GM20000 (cell line): ENCODE measurements at regions not wholly inside any gene's neighbourhood (a gene's known extent, or its start where the extent isn't known, plus 50 kb on each side); places are given as distances from the start of the nearest gene placed in this dataset.

Experiments
- DNase-seq: peaks from one replicate; pipeline ENCODE4 v3.0.0; 2012; ENCODE audit warnings: low spot score
- TF ChIP-seq, protein P1 (sequence below): IDR thresholded peaks from 2 replicates; pipeline ENCODE4 v1.5.1; 2012; ENCODE audit warnings: mild to moderate bottlenecking, control low read depth; ENCODE audit errors: extremely low read depth, missing control alignments

DNA sequence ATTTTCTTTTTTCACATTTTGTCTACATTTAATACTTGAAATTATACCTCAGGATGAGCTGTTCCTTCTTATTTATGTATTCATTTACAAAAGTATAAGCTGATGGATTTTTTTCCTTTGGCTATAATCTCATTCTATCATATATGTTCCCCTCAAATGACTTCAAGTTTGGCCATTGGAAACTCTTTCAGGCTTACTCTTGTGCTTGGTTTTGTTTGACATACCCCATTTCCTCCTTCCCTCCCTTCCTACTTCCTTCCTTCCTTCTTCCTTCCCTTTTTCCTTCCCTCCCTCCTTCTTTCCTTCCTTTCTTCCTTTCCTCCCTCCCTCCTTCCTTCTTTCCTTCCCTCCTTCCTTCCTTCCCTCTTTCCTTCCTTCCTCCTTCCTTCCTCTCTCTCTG is 697.1 kb upstream of the ARPP21 start:
- DNase-seq, result no peak
- TF ChIP-seq, protein P1, sequence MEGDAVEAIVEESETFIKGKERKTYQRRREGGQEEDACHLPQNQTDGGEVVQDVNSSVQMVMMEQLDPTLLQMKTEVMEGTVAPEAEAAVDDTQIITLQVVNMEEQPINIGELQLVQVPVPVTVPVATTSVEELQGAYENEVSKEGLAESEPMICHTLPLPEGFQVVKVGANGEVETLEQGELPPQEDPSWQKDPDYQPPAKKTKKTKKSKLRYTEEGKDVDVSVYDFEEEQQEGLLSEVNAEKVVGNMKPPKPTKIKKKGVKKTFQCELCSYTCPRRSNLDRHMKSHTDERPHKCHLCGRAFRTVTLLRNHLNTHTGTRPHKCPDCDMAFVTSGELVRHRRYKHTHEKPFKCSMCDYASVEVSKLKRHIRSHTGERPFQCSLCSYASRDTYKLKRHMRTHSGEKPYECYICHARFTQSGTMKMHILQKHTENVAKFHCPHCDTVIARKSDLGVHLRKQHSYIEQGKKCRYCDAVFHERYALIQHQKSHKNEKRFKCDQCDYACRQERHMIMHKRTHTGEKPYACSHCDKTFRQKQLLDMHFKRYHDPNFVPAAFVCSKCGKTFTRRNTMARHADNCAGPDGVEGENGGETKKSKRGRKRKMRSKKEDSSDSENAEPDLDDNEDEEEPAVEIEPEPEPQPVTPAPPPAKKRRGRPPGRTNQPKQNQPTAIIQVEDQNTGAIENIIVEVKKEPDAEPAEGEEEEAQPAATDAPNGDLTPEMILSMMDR, result no peak

DNA sequence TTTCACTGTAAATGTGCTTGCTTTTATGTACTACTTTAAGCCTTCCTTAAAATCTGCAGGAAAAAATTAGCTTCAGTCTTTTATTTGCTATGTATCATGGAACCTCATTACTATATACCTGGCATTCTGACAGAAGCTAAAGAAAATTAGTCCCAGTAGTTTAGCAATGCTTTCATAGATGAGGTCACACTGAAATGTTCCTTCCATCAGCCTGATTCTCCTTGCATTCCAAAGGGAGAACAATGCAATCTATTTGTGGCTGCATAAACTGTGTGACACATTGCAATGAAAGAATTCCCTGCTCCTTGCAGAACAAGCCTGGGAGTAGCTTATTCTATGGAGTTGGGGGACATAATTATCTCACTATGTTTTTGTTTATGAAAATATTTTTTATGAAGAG is 691.5 kb upstream of the ARPP21 start:
- TF ChIP-seq, protein P1, result no peak
- DNase-seq, result no peak

DNA sequence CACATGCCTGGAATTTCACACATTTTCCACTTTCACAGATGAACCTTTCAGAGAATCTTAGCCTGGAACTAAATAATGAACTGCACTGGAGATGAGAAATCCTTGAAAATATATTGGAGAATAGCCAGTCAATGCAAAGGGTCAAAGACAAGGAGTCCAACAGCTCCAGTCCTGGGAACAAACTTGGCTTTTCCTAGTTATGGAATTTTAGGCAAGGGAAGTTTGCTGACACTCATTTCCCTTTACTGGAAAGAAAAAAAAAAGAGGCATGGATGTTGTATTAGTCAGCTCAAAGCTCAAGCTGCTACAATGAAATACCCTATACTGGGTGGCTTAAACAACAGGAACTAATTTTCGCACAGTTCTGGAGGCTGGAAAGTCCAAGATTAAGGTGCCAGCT is 690.8 kb upstream of the ARPP21 start:
- TF ChIP-seq, protein P1, result no peak
- DNase-seq, result no peak

DNA sequence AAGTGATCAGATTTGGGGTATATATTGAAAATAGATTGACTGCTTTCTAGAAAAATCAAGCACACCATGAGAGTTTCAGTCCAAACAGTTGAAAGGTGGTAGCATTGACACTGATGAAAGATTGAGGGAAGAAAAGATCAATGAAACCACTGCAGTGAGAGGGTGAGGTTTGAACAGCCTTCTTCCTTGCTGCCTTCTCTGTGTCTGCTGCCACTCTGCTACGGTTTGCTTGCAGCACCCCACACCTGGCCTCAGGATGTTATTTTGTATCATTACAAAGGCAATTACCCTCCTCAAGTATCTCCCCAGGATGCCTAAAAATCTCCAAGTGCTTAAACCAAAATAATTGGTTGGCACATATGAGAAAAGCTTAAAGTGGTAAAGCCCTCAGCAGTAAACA is 683.6 kb upstream of the ARPP21 start:
- TF ChIP-seq, protein P1, result no peak
- DNase-seq, result no peak

DNA sequence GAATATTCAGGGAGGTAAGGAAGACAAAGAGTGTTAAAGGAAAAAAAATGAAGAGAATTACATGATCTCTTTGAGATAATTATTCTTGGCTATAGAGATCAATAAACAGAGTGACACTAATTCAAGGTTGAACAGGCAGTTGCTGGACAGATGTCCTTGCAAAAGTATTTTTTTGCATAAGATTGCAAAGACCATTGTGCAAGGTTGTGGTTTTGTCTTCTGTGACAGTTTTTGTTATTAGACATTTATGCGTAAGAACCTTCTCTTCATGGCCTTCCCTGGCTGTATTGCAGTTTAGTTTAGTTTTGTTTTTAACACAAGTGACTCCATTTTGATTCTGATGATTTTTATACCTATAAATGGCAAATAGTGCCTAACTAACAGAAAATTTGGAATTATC is 682.8 kb upstream of the ARPP21 start:
- no peak for DNase-seq
- TF ChIP-seq, protein P1, result no peak

DNA sequence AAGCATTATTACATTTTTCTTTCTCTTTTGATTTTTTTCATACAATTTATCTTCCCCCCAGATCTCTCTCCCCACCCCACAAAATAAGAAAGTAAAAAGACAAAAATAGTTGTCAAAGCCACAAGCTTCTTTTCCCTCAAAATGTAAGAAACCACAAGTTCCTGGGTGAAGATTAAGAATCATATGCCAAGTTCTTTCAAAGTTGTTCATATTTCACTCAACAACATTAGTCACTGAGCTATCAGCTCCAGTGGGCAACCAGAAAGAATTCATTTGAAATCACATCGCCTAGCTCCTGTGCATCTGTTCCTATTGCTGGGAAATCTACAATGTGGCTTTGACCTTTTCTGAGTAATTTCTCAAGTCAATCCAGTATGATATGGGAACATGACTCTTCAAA is 681.6 kb upstream of the ARPP21 start:
- DNase-seq, result no peak
- TF ChIP-seq, protein P1, result no peak

DNA sequence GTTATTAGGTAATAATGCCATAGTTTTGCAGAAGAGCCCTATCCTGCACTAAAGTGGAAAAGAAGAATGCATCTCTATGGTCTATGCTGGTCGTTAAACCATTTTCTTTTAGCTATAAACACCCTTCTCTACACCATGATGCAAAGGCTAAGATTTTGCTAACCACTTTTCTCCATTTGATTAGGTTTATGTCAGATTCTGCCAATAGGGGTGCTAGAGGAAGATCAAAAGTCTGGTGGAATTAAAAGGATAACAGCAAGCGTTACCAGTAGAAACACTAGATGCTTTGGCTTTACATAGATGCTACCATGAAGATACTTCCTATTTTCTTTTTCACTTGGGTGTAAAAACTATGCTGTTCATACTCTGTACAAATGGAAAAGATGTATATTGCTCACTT is 669.8 kb upstream of the ARPP21 start:
- TF ChIP-seq, protein P1, result no peak
- no peak for DNase-seq
